ENCODE measurements at regions not wholly inside any gene's neighbourhood (a gene's known extent, or its start where the extent isn't known, plus 50 kb on each side); places are given as distances from the start of the nearest gene placed in this dataset.

GRCh38 chr1:185396126-185396525, 79.1 kb upstream of the IVNS1ABP start:
- TF ChIP-seq CTCF (IDR thresholded peaks at IDR 0.05 in 4 of 5, conservative IDR thresholded peaks at IDR 0.05 in 1 of 5) (no peak), POLR2A (IDR thresholded peaks at IDR 0.05) (no peak)
